Motor neuron (in vitro differentiated cells): ENCODE measurements at regions not wholly inside any gene's neighbourhood (a gene's known extent, or its start where the extent isn't known, plus 50 kb on each side); places are given as distances from the start of the nearest gene placed in this dataset.
"Not testable (repeated sequence)": the region's sequence is repeated elsewhere in the genome, so short reads cannot be mapped to it uniquely, and the experiment has no call there.

ENCODE experiments used
- ATAC-seq, 8 experiments: fragments of 200-7000 bp; cut with Tn5 transposase; replicated peaks in 6 of 8; 2 replicates each; pipeline ENCODE4 v1.8.0; 2021; ENCODE audit warnings: mild to moderate bottlenecking in 8 of 8, moderate library complexity in 8 of 8
- H3K27ac ChIP-seq, 2 donors: fragments of 250-450 bp; sonication (Bioruptor Pico); 2 replicates each; pipeline ENCODE4 v1.9.0; 2021; ENCODE audit warnings: antibody characterized with exemption in 2 of 2, mild to moderate bottlenecking in 2 of 2, moderate library complexity in 1 of 2
- H3K4me1 ChIP-seq, 2 donors: fragments of 250-450 bp; sonication (Bioruptor Pico); replicated peaks in 1 of 2; 2 replicates each; pipeline ENCODE4 v1.6.1; 2021; ENCODE audit warnings: antibody characterized with exemption in 2 of 2, mild to moderate bottlenecking in 2 of 2, moderate library complexity in 1 of 2
- H3K4me3 ChIP-seq, 5 donors: fragments of 250-450 bp; sonication (Bioruptor Pico); 2 replicates each; pipeline ENCODE4 v1.9.0; 2021; ENCODE audit warnings: antibody characterized with exemption in 5 of 5, mild to moderate bottlenecking in 5 of 5, moderate library complexity in 4 of 5
- WGBS, 10 experiments: fragments of 450-650 bp; shearing (Covaris generic); methylation state at CpG; one replicate each; pipeline ENCODE4 v1.0.0; 2022; 5-methylcytosine and 5-hydroxymethylcytosine counted together
- in situ Hi-C, 9 experiments: fragments of 400-800 bp; cut with MboI; loops; one replicate each; pipeline ENCODE4 v1.15.0; 2021; ENCODE audit warnings: low sequenced_read_pairs in 9 of 9, low pct_unique_long_range_greater_than_20kb in 2 of 9; ENCODE audit not compliant: unreplicated experiment in 9 of 9

GRCh38 chr6:105853979-105854378 lies 232.2 kb upstream of the PRDM1 start:
- H3K4me1 ChIP-seq, H3K4me3 ChIP-seq, in situ Hi-C loops, H3K27ac ChIP-seq, ATAC-seq: not testable (repeated sequence)
- WGBS, 10 experiments = no CpG with 5 or more reads among the region's 33 CpGs

GRCh38 chr6:105851606-105852005 lies 234.5 kb upstream of the PRDM1 start:
- WGBS, 10 experiments = 64 to 100% (median 72%) methylated on average over 1 to 3 of the region's 4 CpGs; no CpG with 5 or more reads in 2 of the 10 experiments
- in situ Hi-C loops = no loop called here
- H3K4me1 ChIP-seq = no peaks in the 10 kb centered on the region
- peak in 1 of 8 experiments; percentile 27 for ATAC-seq
- no peak overlapping the region for H3K4me3 ChIP-seq
- H3K27ac ChIP-seq = no peak overlapping the region

- no peaks in the 10 kb centered on the region for H3K4me1 ChIP-seq
- peak in 2 of 8 experiments; percentile 49 to 87 for ATAC-seq
- in situ Hi-C loops = no loop called here
- no peak overlapping the region for H3K27ac ChIP-seq
- 14 to 76% (median 29%) methylated on average over 4 to 9 of the region's 10 CpGs; no CpG with 5 or more reads in 3 of the 10 experiments for WGBS, 10 experiments
- no peak overlapping the region for H3K4me3 ChIP-seq
These were observed 235.0 kb upstream of the PRDM1 start for GRCh38 chr6:105851113-105851580.

GRCh38 chr6:105850261-105851112 lies 235.6 kb upstream of the PRDM1 start:
- in situ Hi-C loops = no loop called here
- WGBS, 10 experiments = 59 to 100% (median 80%) methylated on average over 1 to 8 of the region's 11 CpGs
- Histone ChIP-seq H3K4me1 (no peaks in the 10 kb centered on the region), H3K27ac (no peak overlapping the region), H3K4me3 (no peak overlapping the region)
- ATAC-seq = no peak

GRCh38 chr6:105849746-105850145 lies 236.4 kb upstream of the PRDM1 start:
- in situ Hi-C loops = no loop called here
- peak in 1 of 8 experiments; percentile 19 for ATAC-seq
- 0 to 97% (median 90%) methylated on average over 1 to 6 of the region's 6 CpGs; no CpG with 5 or more reads in 3 of the 10 experiments for WGBS, 10 experiments

DNA sequence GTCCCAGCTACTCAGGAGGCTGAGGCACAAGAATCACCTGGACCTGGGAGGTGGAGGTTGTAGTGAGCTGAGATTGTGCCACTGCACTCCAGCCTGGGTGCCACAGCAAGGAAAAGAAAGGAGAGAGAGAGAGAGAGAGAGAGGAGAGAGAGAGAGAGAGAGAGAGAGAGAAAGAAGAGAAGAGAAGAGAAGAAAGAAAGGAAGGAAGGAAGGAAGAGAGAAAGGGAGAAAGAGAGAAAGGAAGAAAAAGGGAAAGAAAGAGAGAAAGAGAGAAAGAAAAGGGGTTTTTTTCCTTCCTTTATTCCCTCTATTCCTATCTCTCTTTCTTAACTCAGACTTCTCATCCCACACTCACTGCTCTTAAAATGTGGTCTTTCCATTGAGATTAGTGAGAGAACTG lies 238.7 kb upstream of the PRDM1 start:
- ATAC-seq = no peak
- no peak overlapping the region for H3K27ac ChIP-seq
- no peaks in the 10 kb centered on the region for H3K4me1 ChIP-seq
- in situ Hi-C loops = no loop called here
- H3K4me3 ChIP-seq = no peak overlapping the region

More at GRCh38 chr6:105849746-105850145, 236.4 kb upstream of the PRDM1 start:
- Histone ChIP-seq H3K4me3 (no peak overlapping the region), H3K27ac (no peak overlapping the region), H3K4me1 (no peaks in the 10 kb centered on the region)

DNA sequence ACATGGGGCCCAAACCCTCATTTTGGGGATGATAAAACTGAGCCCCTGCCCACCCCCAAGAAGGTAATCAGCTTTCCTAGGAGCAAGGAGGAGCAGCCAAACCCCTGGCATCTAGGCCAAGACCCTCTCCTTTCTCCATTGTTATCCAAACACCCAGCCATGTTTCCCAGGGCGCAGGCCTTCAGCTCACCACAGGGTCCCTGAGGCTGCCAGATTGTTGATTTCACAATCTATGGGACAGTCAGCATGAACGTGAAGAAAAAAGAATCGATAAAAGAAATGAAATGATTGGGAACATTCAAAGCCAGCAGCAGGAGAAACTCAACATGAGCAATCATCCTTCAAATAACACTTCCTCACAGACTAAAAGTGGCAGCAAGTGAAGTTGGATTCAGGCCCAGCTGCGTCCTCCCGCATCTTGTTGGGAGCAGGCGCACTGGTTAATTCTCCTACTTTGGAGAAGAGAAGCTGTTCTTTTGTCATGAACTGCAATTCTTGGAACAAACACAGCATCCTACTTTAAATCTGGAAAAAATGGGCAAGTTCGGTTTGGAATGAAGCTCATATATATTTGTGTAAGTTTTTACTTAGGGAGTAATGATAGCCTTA lies 241.8 kb upstream of the PRDM1 start:
- ATAC-seq = no peak
- H3K4me3 ChIP-seq = no peak overlapping the region
- no peak overlapping the region for H3K27ac ChIP-seq
- H3K4me1 ChIP-seq = no peaks in the 10 kb centered on the region
- WGBS, 10 experiments = 8 to 92% (median 78%) methylated on average over 3 to 7 of the region's 7 CpGs; no CpG with 5 or more reads in 1 of the 10 experiments
- in situ Hi-C loops = no loop called here

- no peak for ATAC-seq
- H3K27ac ChIP-seq = no peak overlapping the region
- no peak overlapping the region for H3K4me3 ChIP-seq
- in situ Hi-C loops = no loop called here
- no peaks in the 10 kb centered on the region for H3K4me1 ChIP-seq
These were observed 246.9 kb upstream of the PRDM1 start for GRCh38 chr6:105839266-105839665.

DNA sequence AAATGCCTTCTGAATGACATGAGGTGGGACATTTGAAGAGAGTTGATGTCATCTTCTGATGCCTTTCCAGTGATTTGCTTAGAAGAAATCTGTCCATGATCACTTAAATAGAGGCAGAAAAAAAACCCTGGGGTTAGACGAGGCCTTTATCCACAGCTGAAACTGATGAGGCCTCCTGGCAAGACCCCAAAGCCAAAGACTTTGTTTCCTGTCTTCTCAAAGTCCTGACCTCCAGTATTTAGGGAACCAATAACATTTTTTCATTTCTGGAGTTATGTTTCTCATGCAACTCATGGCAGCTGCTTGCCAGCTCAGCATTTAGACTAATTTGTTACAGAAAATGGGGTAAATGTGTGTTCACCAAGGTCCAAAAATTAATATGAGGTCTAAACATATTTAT lies 248.0 kb upstream of the PRDM1 start:
- WGBS, 10 experiments = 0 to 71% (median 43%) methylated on average over 1 of the region's 1 CpG; no CpG with 5 or more reads in 5 of the 10 experiments
- no peaks in the 10 kb centered on the region for H3K4me1 ChIP-seq
- in situ Hi-C loops = no loop called here
- no peak for ATAC-seq
- H3K27ac ChIP-seq = no peak overlapping the region
- no peak overlapping the region for H3K4me3 ChIP-seq

- WGBS, 10 experiments = 62 to 96% (median 83%) methylated on average over 3 to 5 of the region's 5 CpGs
- in situ Hi-C loops = no loop called here
- no peaks in the 10 kb centered on the region for H3K4me1 ChIP-seq
- H3K4me3 ChIP-seq = no peak overlapping the region
- no peak overlapping the region for H3K27ac ChIP-seq
- ATAC-seq = peak in 5 of 8 experiments; percentile 63 to 100 (median 76)
These were observed 249.2 kb upstream of the PRDM1 start for GRCh38 chr6:105836889-105837288.

DNA sequence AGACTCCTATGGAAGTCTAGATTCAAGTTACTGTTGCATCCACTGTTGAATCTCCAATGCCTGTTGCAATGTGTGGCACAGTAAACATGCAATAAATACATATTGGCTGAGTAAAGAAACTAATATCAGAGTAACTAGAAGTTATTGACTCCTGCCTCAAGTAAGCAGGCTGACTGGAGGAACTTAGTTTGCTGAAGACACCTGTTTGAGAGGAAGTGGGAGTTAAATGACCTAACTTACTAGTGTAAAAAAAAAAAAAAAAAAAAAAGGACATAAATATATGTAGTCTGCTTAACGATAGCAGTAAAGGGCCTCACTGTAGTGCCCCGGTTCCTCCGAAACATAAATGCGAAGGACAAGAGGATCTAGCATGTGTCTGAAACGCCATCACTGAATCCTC lies 249.8 kb upstream of the PRDM1 start:
- in situ Hi-C loops = no loop called here
- WGBS, 10 experiments = 90 to 100% (median 93%) methylated on average over 2 to 5 of the region's 5 CpGs; no CpG with 5 or more reads in 1 of the 10 experiments
- no peak for ATAC-seq
- Histone ChIP-seq H3K4me1 (no peaks in the 10 kb centered on the region), H3K4me3 (no peak overlapping the region), H3K27ac (no peak overlapping the region)

DNA sequence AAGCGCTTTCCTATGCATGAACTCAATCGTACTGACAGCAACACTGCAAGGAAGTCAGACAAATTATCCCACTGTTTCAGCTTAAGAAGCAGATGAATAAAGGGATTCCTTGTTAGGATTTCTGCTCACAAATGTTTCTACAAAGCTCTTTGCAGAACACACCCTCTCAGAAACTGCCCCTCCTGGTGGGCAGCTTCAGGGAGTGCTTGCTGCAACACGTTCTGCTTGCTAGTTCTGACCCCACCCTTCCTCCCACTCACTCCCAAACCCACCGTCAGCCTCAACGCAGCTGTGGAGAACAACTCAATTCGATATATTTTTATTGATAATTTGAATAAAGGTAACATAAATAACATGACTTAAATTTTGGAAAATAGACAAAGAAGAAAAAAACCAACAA lies 250.8 kb upstream of the PRDM1 start:
- in situ Hi-C loops = no loop called here
- 42 to 100% (median 69%) methylated on average over 2 to 6 of the region's 6 CpGs for WGBS, 10 experiments
- ATAC-seq = peak in 2 of 8 experiments; percentile 52 to 66
- no peak overlapping the region for H3K4me3 ChIP-seq
- no peak overlapping the region for H3K27ac ChIP-seq
- H3K4me1 ChIP-seq = no peaks in the 10 kb centered on the region

- 14 to 98% (median 82%) methylated on average over 3 to 7 of the region's 7 CpGs for WGBS, 10 experiments
- H3K4me3 ChIP-seq = no peak overlapping the region
- no peak overlapping the region for H3K27ac ChIP-seq
- ATAC-seq = peak in 3 of 8 experiments; percentile 58 to 70 (median 65)
- in situ Hi-C loops = no loop called here
- no peaks in the 10 kb centered on the region for H3K4me1 ChIP-seq
These were observed 251.9 kb upstream of the PRDM1 start for GRCh38 chr6:105833959-105834947.
